NB4 (cell line): ENCODE measurements at regions not wholly inside any gene's neighbourhood (a gene's known extent, or its start where the extent isn't known, plus 50 kb on each side); places are given as distances from the start of the nearest gene placed in this dataset.

Experiments used
- DNase-seq: peaks from one replicate; pipeline ENCODE4 v3.0.0; 2010; ENCODE audit warnings: low read depth
- H3K4me3 ChIP-seq: one replicate; pipeline ENCODE4 v1.5.1; 2011; ENCODE audit warnings: mild to moderate bottlenecking, low read depth, low read length, moderate library complexity
- CTCF ChIP-seq: IDR thresholded peaks from one replicate; pipeline ENCODE4 v1.5.1; 2012; ENCODE audit warnings: low read depth, low read length
- MAX ChIP-seq: IDR thresholded peaks from 2 replicates; pipeline ENCODE4 v1.6.1; 2011; ENCODE audit warnings: low read depth, low read length
- MYC ChIP-seq: IDR thresholded peaks from 2 replicates; pipeline ENCODE4 v1.6.1; 2011; ENCODE audit warnings: low read depth, low read length
- POLR2A ChIP-seq: IDR thresholded peaks from 2 replicates; pipeline ENCODE4 v1.6.1; 2011; ENCODE audit warnings: mild to moderate bottlenecking; ENCODE audit not compliant: insufficient read length; ENCODE audit errors: extremely low read depth

GRCh38 chr1:217230412-217230811 lies 400.5 kb downstream of the GPATCH2 start:
- H3K4me3 ChIP-seq = no peak overlapping the region
- TF ChIP-seq POLR2A (no peak), CTCF (no peak), MAX (no peak), MYC (no peak)
- no peak for DNase-seq

GRCh38 chr1:217228689-217229088 lies 402.2 kb downstream of the GPATCH2 start:
- TF ChIP-seq MYC (no peak), MAX (no peak), CTCF (no peak)
- no peak for DNase-seq
- H3K4me3 ChIP-seq = no peak overlapping the region

- TF ChIP-seq POLR2A (no peak), MAX (no peak), CTCF (no peak), MYC (no peak)
- no peak overlapping the region for H3K4me3 ChIP-seq
- no peak for DNase-seq
Observed at GRCh38 chr1:217224201-217224600, 406.7 kb downstream of the GPATCH2 start.

- DNase-seq = no peak
- TF ChIP-seq MAX (no peak), MYC (no peak), CTCF (no peak), POLR2A (no peak)
Observed at GRCh38 chr1:217214551-217214950, 416.3 kb downstream of the GPATCH2 start.

GRCh38 chr1:217211486-217211885 lies 419.4 kb downstream of the GPATCH2 start:
- no peak for DNase-seq
- TF ChIP-seq POLR2A = no peak

More at GRCh38 chr1:217214551-217214950, 416.3 kb downstream of the GPATCH2 start:
- no peak overlapping the region for H3K4me3 ChIP-seq

GRCh38 chr1:217205578-217205977 lies 425.3 kb downstream of the GPATCH2 start:
- no peak for TF ChIP-seq CTCF
- TF ChIP-seq POLR2A = no peak
- no peak for TF ChIP-seq MAX
- no peak for TF ChIP-seq MYC
- no peak overlapping the region for H3K4me3 ChIP-seq
- DNase-seq = no peak

More at GRCh38 chr1:217211486-217211885, 419.4 kb downstream of the GPATCH2 start:
- H3K4me3 ChIP-seq = no peak overlapping the region
